WERI-Rb-1 (cell line): ENCODE measurements at regions not wholly inside any gene's neighbourhood (a gene's known extent, or its start where the extent isn't known, plus 50 kb on each side); places are given as distances from the start of the nearest gene placed in this dataset.

Experiments
- DNase-seq: peaks from one replicate; pipeline ENCODE4 v3.0.0-alpha.2; 2020
- H3K27ac ChIP-seq: fragments of 250-450 bp; sonication (Bioruptor Pico); 2 replicates; pipeline ENCODE4 v1.5.1; 2020; ENCODE audit warnings: mild to moderate bottlenecking, moderate library complexity
- H3K27me3 ChIP-seq: fragments of 250-450 bp; sonication (Bioruptor Pico); 2 replicates; pipeline ENCODE4 v1.5.1; 2021; ENCODE audit warnings: mild to moderate bottlenecking, low read depth, moderate library complexity; ENCODE audit not compliant: insufficient read depth, severe bottlenecking
- H3K36me3 ChIP-seq: fragments of 250-450 bp; sonication (Bioruptor Pico); 2 replicates; pipeline ENCODE4 v1.5.1; 2020; ENCODE audit warnings: mild to moderate bottlenecking, moderate library complexity
- H3K4me3 ChIP-seq: 2 replicates; pipeline ENCODE4 v1.5.1; 2011; ENCODE audit warnings: low read depth, mild to moderate bottlenecking, control low read depth, low read length
- H3K9me3 ChIP-seq: fragments of 250-450 bp; sonication (Bioruptor Pico); 2 replicates; pipeline ENCODE4 v1.5.1; 2021; ENCODE audit warnings: mild to moderate bottlenecking, moderate library complexity; ENCODE audit not compliant: severe bottlenecking
- TF ChIP-seq, protein P1 (sequence below): IDR thresholded peaks from 2 replicates; pipeline ENCODE4 v1.5.1; 2011; ENCODE audit warnings: low read depth, mild to moderate bottlenecking, control low read depth, inconsistent platforms, low read length

DNA sequence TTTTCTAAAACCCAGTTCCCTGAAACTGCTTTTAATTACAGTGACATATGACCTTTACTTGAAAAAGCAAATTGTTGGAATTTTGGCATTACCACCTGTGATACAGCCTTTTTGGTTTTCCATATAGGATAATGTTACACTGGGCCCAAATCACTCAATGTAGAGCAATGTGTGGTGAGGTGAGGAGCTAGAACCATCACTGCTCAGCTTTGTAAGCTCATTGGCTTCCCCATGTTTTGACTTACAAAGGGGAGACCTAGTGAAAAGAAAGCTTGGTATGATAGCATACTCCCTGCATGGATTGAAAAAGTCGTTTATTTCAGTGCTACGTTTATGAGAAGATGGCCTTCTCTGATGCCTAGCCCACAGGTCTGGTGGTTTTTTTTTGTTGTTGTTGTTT, 470.4 kb upstream of the EPHA7 start:
- Histone ChIP-seq H3K36me3 (no peaks in the 10 kb centered on the region), H3K27ac (no peak overlapping the region), H3K27me3 (no peaks in the 10 kb centered on the region), H3K4me3 (no peak overlapping the region), H3K9me3 (no peaks in the 10 kb centered on the region)
- DNase-seq: no peak
- TF ChIP-seq, protein P1, sequence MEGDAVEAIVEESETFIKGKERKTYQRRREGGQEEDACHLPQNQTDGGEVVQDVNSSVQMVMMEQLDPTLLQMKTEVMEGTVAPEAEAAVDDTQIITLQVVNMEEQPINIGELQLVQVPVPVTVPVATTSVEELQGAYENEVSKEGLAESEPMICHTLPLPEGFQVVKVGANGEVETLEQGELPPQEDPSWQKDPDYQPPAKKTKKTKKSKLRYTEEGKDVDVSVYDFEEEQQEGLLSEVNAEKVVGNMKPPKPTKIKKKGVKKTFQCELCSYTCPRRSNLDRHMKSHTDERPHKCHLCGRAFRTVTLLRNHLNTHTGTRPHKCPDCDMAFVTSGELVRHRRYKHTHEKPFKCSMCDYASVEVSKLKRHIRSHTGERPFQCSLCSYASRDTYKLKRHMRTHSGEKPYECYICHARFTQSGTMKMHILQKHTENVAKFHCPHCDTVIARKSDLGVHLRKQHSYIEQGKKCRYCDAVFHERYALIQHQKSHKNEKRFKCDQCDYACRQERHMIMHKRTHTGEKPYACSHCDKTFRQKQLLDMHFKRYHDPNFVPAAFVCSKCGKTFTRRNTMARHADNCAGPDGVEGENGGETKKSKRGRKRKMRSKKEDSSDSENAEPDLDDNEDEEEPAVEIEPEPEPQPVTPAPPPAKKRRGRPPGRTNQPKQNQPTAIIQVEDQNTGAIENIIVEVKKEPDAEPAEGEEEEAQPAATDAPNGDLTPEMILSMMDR: no peak

DNA sequence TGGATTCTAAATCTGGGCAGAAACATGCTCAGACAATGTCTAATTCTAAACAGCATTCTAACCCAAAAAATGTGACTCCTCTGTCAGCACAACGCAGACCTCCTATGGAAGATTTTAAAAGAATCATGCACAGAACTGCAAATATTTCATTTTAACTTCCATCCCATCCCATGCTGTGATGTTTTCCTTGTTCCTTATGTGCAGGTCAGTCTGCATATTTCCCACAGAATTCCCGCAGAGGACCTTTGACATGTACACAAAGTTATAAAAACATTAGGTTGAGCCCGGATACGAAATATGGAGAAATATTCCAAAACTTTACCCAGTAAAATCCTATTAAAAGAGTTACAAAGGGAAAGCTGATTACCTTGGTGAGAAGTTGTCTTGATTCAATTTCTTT, 467.1 kb upstream of the EPHA7 start:
- no peak overlapping the region for H3K4me3 ChIP-seq
- H3K9me3 ChIP-seq: no peaks in the 10 kb centered on the region
- no peaks in the 10 kb centered on the region for H3K27me3 ChIP-seq
- H3K36me3 ChIP-seq: no peaks in the 10 kb centered on the region
- H3K27ac ChIP-seq: no peak overlapping the region
- DNase-seq: no peak
- TF ChIP-seq, protein P1: no peak

DNA sequence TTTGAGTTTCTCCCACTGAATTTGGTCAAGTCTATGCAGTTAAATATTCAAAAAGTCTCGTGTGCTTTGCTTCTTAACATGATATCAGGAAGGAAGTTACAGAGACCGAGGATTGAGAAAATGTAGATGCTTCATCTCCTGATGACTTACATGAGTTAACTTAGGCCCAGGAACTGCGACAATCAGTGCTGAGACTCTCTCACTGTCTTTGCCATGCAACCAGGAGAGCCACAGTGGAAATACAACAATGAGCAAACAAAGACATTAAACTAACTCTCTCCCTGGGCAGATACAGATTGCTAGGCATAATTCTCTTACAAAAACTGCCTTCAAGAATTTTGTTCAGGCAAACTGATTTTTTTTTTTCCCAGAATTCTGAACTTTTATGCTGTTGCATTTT, 440.6 kb upstream of the EPHA7 start:
- H3K27ac ChIP-seq: no peak overlapping the region
- H3K9me3 ChIP-seq: no peaks in the 10 kb centered on the region
- H3K36me3 ChIP-seq: no peaks in the 10 kb centered on the region
- TF ChIP-seq, protein P1: no peak
- no peak overlapping the region for H3K4me3 ChIP-seq
- H3K27me3 ChIP-seq: no peaks in the 10 kb centered on the region
- DNase-seq: no peak

DNA sequence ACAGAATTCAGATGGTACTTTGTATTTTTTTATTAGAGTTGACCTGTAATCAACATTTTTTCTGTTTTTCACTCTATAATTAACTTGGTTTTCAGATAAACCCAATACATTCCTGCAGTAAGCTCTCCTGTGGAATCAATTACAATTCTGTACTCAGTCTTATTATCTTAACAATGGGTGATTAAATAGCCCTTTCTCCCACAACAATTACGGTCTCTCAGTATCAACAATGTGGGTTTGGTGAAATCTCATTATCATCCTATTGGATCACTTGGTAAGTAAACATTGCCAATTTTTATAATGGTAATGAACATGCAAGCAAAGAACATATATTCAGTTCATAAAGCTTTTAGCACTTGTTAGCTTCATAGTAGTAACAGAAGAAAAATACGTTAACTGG, 438.9 kb upstream of the EPHA7 start:
- H3K27ac ChIP-seq: no peak overlapping the region
- no peaks in the 10 kb centered on the region for H3K9me3 ChIP-seq
- DNase-seq: no peak
- no peaks in the 10 kb centered on the region for H3K27me3 ChIP-seq
- H3K4me3 ChIP-seq: no peak overlapping the region
- TF ChIP-seq, protein P1: no peak
- no peaks in the 10 kb centered on the region for H3K36me3 ChIP-seq

DNA sequence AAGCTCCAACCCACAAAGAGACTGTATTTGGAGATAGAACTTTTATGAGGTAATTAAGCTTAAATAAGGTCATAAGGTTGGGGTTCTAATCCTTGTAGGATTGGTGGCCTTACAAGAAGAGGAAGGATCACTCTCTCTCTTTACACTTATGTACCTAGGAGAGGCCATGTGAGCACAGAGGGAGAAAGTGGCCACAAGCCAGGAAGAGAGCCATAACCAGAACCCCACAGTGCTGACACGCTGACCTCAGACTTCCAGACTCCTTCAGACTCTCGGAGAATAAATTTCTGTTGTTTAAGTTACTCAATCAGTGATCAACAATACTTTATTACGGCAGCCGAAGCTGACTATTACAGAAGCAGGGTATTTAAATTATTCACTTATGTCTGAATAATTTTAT, 430.5 kb upstream of the EPHA7 start:
- Histone ChIP-seq H3K27me3 (no peaks in the 10 kb centered on the region), H3K27ac (no peak overlapping the region), H3K36me3 (no peaks in the 10 kb centered on the region), H3K9me3 (no peaks in the 10 kb centered on the region), H3K4me3 (no peak overlapping the region)
- TF ChIP-seq, protein P1: no peak
- DNase-seq: no peak

DNA sequence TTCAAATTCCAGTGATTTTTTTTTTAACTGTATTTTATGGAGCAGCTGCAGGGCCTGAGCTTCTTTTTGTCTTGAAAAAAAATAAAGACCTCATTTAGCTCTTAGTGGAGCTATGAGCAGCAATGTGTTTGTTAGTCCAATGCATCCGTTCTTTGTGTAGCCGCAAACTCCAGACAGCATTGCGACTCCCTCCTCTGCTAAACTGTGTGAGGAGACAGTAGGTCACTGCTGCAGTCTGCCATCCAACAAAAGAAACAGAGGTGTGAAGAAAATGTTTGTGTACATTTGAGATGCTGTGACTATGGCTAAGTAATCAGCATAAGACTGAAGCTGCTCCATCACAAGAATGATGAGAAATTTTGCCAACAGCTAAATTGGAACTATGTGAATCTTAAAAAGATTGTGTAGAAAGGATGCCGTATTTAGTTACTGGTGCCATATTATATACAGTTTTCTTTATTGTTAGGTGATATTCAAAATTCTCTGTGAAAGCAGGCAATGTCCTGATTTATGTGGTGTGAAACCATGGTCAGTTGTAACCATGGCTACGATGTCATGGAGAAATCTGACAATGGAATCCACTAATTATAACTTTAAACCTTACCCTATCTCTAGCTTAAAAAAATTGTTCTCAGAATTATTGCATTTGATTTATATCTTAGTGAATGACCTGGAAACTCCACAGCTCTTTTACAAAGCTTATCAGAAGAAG, 428.8 kb upstream of the EPHA7 start:
- Histone ChIP-seq H3K27me3 (no peaks in the 10 kb centered on the region), H3K4me3 (no peak overlapping the region), H3K9me3 (no peaks in the 10 kb centered on the region), H3K27ac (no peak overlapping the region), H3K36me3 (no peaks in the 10 kb centered on the region)
- TF ChIP-seq, protein P1: no peak
- DNase-seq: no peak
